ENCODE measurements at regions not wholly inside any gene's neighbourhood (a gene's known extent, or its start where the extent isn't known, plus 50 kb on each side); places are given as distances from the start of the nearest gene placed in this dataset.

GRCh38 chr4:24395937-24396336, 188.4 kb downstream of the DHX15 start:
- no peak overlapping the region for H3K4me3 ChIP-seq (ENCODE audit: low read depth in 1 of 2, low read length in 2 of 2)
- H3K9me3 ChIP-seq (ENCODE audit: control insufficient read depth in 1 of 2, low read length in 2 of 2) = no peaks in the 10 kb centered on the region
- no peaks in the 10 kb centered on the region for H3K36me3 ChIP-seq (ENCODE audit: control insufficient read depth in 1 of 2, insufficient read depth in 2 of 2, low read length in 2 of 2)
- H3K27me3 ChIP-seq (ENCODE audit: low read depth, low read length) = no peaks in the 10 kb centered on the region
- H3K4me1 ChIP-seq (ENCODE audit: control insufficient read depth in 1 of 2, insufficient read depth in 2 of 2, low read length in 2 of 2) = no peaks in the 10 kb centered on the region
- no peak overlapping the region for H3K27ac ChIP-seq (ENCODE audit: low read length)

DNA sequence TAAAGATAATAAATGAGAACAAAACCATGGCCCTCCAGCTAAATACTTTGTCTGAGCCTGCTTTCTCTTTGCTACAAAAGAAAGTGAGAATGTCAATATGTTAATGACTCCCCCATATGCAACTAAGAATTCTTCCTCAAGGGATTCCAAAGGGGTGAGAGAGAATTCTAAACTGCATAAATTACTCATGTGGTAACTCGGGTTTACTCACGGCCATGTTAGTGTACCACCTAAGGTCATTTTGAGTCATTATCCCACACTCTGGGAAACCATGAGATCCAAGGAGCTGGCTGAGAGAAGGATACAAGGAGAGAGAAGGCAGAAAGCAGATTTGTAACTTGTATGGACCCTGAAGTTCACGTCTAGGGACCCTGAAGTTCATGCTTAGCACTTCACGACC, 190.3 kb downstream of the DHX15 start:
- Histone ChIP-seq H3K27ac (ENCODE audit: low read length) (no peak overlapping the region), H3K36me3 (ENCODE audit: control insufficient read depth in 1 of 2, insufficient read depth in 2 of 2, low read length in 2 of 2) (no peaks in the 10 kb centered on the region), H3K27me3 (ENCODE audit: low read depth, low read length) (no peaks in the 10 kb centered on the region), H3K4me3 (ENCODE audit: low read depth in 1 of 2, low read length in 2 of 2) (no peak overlapping the region), H3K9me3 (ENCODE audit: control insufficient read depth in 1 of 2, low read length in 2 of 2) (no peaks in the 10 kb centered on the region), H3K4me1 (ENCODE audit: control insufficient read depth in 1 of 2, insufficient read depth in 2 of 2, low read length in 2 of 2) (no peaks in the 10 kb centered on the region)

DNA sequence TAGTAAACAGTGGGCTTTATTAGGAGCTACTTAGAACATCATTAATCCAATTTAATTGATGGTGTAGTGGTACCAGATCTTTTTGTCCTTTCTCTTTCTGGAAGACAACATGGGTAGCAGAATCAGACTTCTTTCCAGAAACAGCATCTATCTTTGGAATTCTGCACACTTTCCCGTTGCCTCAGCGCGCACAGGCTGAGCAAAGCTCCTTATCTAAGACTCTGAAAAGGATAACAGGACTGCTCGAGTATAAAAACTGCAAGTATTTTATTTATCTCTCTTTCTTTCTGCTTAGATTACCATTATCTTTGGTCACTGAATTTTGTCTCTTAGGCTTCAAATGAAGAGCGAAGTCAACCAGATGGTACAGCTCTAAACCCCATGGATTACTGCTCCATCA, 191.7 kb downstream of the DHX15 start:
- H3K27ac ChIP-seq (ENCODE audit: low read length) = no peak overlapping the region
- H3K36me3 ChIP-seq (ENCODE audit: control insufficient read depth in 1 of 2, insufficient read depth in 2 of 2, low read length in 2 of 2) = no peaks in the 10 kb centered on the region
- no peak overlapping the region for H3K4me3 ChIP-seq (ENCODE audit: low read depth in 1 of 2, low read length in 2 of 2)
- H3K9me3 ChIP-seq (ENCODE audit: control insufficient read depth in 1 of 2, low read length in 2 of 2) = no peaks in the 10 kb centered on the region
- H3K4me1 ChIP-seq (ENCODE audit: control insufficient read depth in 1 of 2, insufficient read depth in 2 of 2, low read length in 2 of 2) = no peaks in the 10 kb centered on the region
- H3K27me3 ChIP-seq (ENCODE audit: low read depth, low read length) = no peaks in the 10 kb centered on the region

- H3K27me3 ChIP-seq (ENCODE audit: low read depth, low read length) = no peaks in the 10 kb centered on the region
- H3K9me3 ChIP-seq (ENCODE audit: control insufficient read depth in 1 of 2, low read length in 2 of 2) = peaks cover 0 to 2% of the 10 kb centered on the region in 2 donors
- H3K4me3 ChIP-seq (ENCODE audit: low read depth in 1 of 2, low read length in 2 of 2) = no peak overlapping the region
- no peaks in the 10 kb centered on the region for H3K4me1 ChIP-seq (ENCODE audit: control insufficient read depth in 1 of 2, insufficient read depth in 2 of 2, low read length in 2 of 2)
- H3K36me3 ChIP-seq (ENCODE audit: control insufficient read depth in 1 of 2, insufficient read depth in 2 of 2, low read length in 2 of 2) = no peaks in the 10 kb centered on the region
- H3K27ac ChIP-seq (ENCODE audit: low read length) = no peak overlapping the region
Measured at GRCh38 chr4:24382381-24382780, 202.0 kb downstream of the DHX15 start.

GRCh38 chr4:24380957-24381665, 203.2 kb downstream of the DHX15 start:
- peaks cover 0 to 2% of the 10 kb centered on the region in 2 donors for H3K9me3 ChIP-seq (ENCODE audit: control insufficient read depth in 1 of 2, low read length in 2 of 2)
- H3K27me3 ChIP-seq (ENCODE audit: low read depth, low read length) = no peaks in the 10 kb centered on the region
- no peaks in the 10 kb centered on the region for H3K36me3 ChIP-seq (ENCODE audit: control insufficient read depth in 1 of 2, insufficient read depth in 2 of 2, low read length in 2 of 2)
- H3K4me1 ChIP-seq (ENCODE audit: control insufficient read depth in 1 of 2, insufficient read depth in 2 of 2, low read length in 2 of 2) = no peaks in the 10 kb centered on the region
- no peak overlapping the region for H3K27ac ChIP-seq (ENCODE audit: low read length)
- no peak overlapping the region for H3K4me3 ChIP-seq (ENCODE audit: low read depth in 1 of 2, low read length in 2 of 2)

- H3K4me3 ChIP-seq (ENCODE audit: low read depth in 1 of 2, low read length in 2 of 2) = no peak overlapping the region
- H3K4me1 ChIP-seq (ENCODE audit: control insufficient read depth in 1 of 2, insufficient read depth in 2 of 2, low read length in 2 of 2) = no peaks in the 10 kb centered on the region
- H3K9me3 ChIP-seq (ENCODE audit: control insufficient read depth in 1 of 2, low read length in 2 of 2) = no peaks in the 10 kb centered on the region
- no peaks in the 10 kb centered on the region for H3K27me3 ChIP-seq (ENCODE audit: low read depth, low read length)
- H3K36me3 ChIP-seq (ENCODE audit: control insufficient read depth in 1 of 2, insufficient read depth in 2 of 2, low read length in 2 of 2) = no peaks in the 10 kb centered on the region
- no peak overlapping the region for H3K27ac ChIP-seq (ENCODE audit: low read length)
Measured at GRCh38 chr4:24373704-24374103, 210.7 kb downstream of the DHX15 start.

DNA sequence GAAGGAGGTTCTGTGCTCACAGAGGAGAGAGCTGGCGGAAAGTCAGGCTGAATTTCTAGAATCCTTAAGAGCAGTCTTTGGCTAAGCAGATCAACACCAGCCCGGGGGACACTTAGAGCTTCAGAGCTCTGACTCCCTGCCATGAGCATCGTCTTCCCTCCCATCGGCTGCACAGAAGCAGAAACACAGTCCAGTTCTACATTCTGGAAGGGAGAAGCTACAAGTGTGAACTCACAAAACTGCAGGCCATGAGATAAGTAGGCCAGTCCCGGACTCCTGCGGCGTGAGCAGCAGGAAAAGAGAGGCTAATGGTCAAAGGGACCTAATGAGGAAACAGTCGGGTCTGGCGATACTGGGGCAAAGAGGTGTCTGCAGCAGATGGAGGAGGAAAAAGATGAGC, 211.5 kb downstream of the DHX15 start:
- Histone ChIP-seq H3K36me3 (ENCODE audit: control insufficient read depth in 1 of 2, insufficient read depth in 2 of 2, low read length in 2 of 2) (no peaks in the 10 kb centered on the region), H3K27me3 (ENCODE audit: low read depth, low read length) (no peaks in the 10 kb centered on the region), H3K27ac (ENCODE audit: low read length) (no peak overlapping the region)

DNA sequence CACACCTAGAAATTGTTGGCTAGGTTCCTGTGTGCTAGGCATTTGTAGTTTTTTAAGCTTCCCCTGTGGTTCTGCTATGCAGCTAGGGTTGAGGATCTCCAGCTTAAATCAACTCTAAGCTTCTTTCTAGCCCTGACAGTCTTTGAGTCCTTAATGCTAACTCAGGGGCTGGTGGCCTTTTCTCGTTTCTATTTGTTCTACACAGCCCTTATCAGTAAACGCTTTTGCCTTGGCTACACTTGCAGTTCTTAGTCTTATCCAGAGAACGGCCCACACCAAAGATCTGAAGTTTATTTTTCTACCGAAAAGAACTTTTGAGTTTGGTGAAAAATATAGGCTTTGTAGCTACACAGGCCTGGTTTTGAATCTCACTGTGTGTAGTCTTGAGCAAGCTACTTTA, 212.0 kb downstream of the DHX15 start:
- no peaks in the 10 kb centered on the region for H3K4me1 ChIP-seq (ENCODE audit: control insufficient read depth in 1 of 2, insufficient read depth in 2 of 2, low read length in 2 of 2)
- H3K27me3 ChIP-seq (ENCODE audit: low read depth, low read length) = no peaks in the 10 kb centered on the region
- no peaks in the 10 kb centered on the region for H3K36me3 ChIP-seq (ENCODE audit: control insufficient read depth in 1 of 2, insufficient read depth in 2 of 2, low read length in 2 of 2)
- H3K4me3 ChIP-seq (ENCODE audit: low read depth in 1 of 2, low read length in 2 of 2) = no peak overlapping the region
- H3K27ac ChIP-seq (ENCODE audit: low read length) = no peak overlapping the region
- H3K9me3 ChIP-seq (ENCODE audit: control insufficient read depth in 1 of 2, low read length in 2 of 2) = no peaks in the 10 kb centered on the region

More for the DNA sequence above, 211.5 kb downstream of the DHX15 start:
- no peaks in the 10 kb centered on the region for H3K4me1 ChIP-seq (ENCODE audit: control insufficient read depth in 1 of 2, insufficient read depth in 2 of 2, low read length in 2 of 2)
- H3K4me3 ChIP-seq (ENCODE audit: low read depth in 1 of 2, low read length in 2 of 2) = no peak overlapping the region
- no peaks in the 10 kb centered on the region for H3K9me3 ChIP-seq (ENCODE audit: control insufficient read depth in 1 of 2, low read length in 2 of 2)

DNA sequence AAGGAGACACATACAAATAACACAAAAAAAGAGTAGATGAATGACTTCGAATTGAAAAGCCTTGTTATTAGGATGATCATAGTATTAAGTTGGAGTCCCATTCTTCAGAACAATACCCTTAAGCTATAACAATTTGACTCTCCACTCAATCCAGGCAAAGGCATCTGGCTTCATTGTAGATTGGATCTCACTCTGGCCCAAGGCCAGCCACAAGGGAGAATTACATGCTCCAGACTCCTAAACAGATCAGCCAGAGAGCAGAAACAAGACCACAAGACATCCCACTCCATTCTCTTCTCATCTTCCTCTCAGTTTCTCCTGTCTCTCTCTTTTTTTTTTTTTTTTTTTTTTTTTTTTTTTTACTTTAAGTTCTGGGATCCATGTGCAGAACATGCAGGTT, 213.9 kb downstream of the DHX15 start:
- Histone ChIP-seq H3K4me3 (ENCODE audit: low read depth in 1 of 2, low read length in 2 of 2) (no peak overlapping the region), H3K9me3 (ENCODE audit: control insufficient read depth in 1 of 2, low read length in 2 of 2) (no peaks in the 10 kb centered on the region), H3K27ac (ENCODE audit: low read length) (no peak overlapping the region), H3K27me3 (ENCODE audit: low read depth, low read length) (no peaks in the 10 kb centered on the region), H3K36me3 (ENCODE audit: control insufficient read depth in 1 of 2, insufficient read depth in 2 of 2, low read length in 2 of 2) (no peaks in the 10 kb centered on the region), H3K4me1 (ENCODE audit: control insufficient read depth in 1 of 2, insufficient read depth in 2 of 2, low read length in 2 of 2) (no peaks in the 10 kb centered on the region)

GRCh38 chr4:24369507-24370029, 214.8 kb downstream of the DHX15 start:
- H3K36me3 ChIP-seq (ENCODE audit: control insufficient read depth in 1 of 2, insufficient read depth in 2 of 2, low read length in 2 of 2) = no peaks in the 10 kb centered on the region
- no peaks in the 10 kb centered on the region for H3K27me3 ChIP-seq (ENCODE audit: low read depth, low read length)
- H3K4me3 ChIP-seq (ENCODE audit: low read depth in 1 of 2, low read length in 2 of 2) = no peak overlapping the region
- no peaks in the 10 kb centered on the region for H3K4me1 ChIP-seq (ENCODE audit: control insufficient read depth in 1 of 2, insufficient read depth in 2 of 2, low read length in 2 of 2)
- H3K9me3 ChIP-seq (ENCODE audit: control insufficient read depth in 1 of 2, low read length in 2 of 2) = no peaks in the 10 kb centered on the region
- H3K27ac ChIP-seq (ENCODE audit: low read length) = no peak overlapping the region

DNA sequence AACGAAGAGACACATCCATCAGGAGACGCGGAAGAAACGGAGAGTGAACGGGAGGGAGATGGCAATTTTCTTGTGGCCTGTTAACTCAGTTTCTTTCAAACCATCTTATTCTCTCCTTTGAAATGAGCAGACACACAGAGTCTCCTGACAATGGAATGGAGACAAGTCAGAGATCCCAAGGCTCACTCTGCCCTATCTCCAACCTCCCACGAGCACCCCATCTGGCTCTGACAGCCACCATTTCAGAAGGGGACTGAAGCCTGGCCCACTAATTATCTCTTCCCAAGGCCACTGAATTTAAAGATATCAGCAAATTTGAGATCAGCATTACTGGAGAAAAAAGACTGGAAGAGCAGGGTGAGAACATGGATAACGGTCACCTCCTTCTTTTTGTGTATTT, 215.6 kb downstream of the DHX15 start:
- Histone ChIP-seq H3K4me3 (ENCODE audit: low read depth in 1 of 2, low read length in 2 of 2) (no peak overlapping the region), H3K9me3 (ENCODE audit: control insufficient read depth in 1 of 2, low read length in 2 of 2) (no peaks in the 10 kb centered on the region), H3K36me3 (ENCODE audit: control insufficient read depth in 1 of 2, insufficient read depth in 2 of 2, low read length in 2 of 2) (no peaks in the 10 kb centered on the region), H3K4me1 (ENCODE audit: control insufficient read depth in 1 of 2, insufficient read depth in 2 of 2, low read length in 2 of 2) (no peaks in the 10 kb centered on the region), H3K27ac (ENCODE audit: low read length) (no peak overlapping the region), H3K27me3 (ENCODE audit: low read depth, low read length) (no peaks in the 10 kb centered on the region)

- H3K4me1 ChIP-seq (ENCODE audit: control insufficient read depth in 1 of 2, insufficient read depth in 2 of 2, low read length in 2 of 2) = no peaks in the 10 kb centered on the region
- H3K27ac ChIP-seq (ENCODE audit: low read length) = no peak overlapping the region
- no peaks in the 10 kb centered on the region for H3K27me3 ChIP-seq (ENCODE audit: low read depth, low read length)
- no peaks in the 10 kb centered on the region for H3K9me3 ChIP-seq (ENCODE audit: control insufficient read depth in 1 of 2, low read length in 2 of 2)
- no peaks in the 10 kb centered on the region for H3K36me3 ChIP-seq (ENCODE audit: control insufficient read depth in 1 of 2, insufficient read depth in 2 of 2, low read length in 2 of 2)
- no peak overlapping the region for H3K4me3 ChIP-seq (ENCODE audit: low read depth in 1 of 2, low read length in 2 of 2)
Measured at GRCh38 chr4:24364852-24365251, 219.5 kb downstream of the DHX15 start.
